Activated CD8-positive, alpha-beta T cell treated with anti-CD3 and anti-CD28 coated beads for 36 hours (primary cell): ENCODE measurements at regions not wholly inside any gene's neighbourhood (a gene's known extent, or its start where the extent isn't known, plus 50 kb on each side); places are given as distances from the start of the nearest gene placed in this dataset.

Experiments used
- ATAC-seq: fragments of 200-7000 bp; cut with Tn5 transposase; one replicate; pipeline ENCODE4 v1.10.0; 2021; ENCODE audit warnings: mild to moderate bottlenecking, moderate library complexity
- CTCF ChIA-PET: fragments of 350-600 bp; sonication (Branson Sonifier 250); formaldehyde crosslinking; loops from one replicate; lab custom pipeline; 2021; ENCODE audit warnings: antibody characterized with exemption; lab: Charles Lee
- POLR2A ChIA-PET: fragments of 350-600 bp; sonication (Branson Sonifier 250); formaldehyde crosslinking; loops from one replicate; lab custom pipeline; 2021; ENCODE audit warnings: antibody characterized with exemption; lab: Charles Lee
- DNase-seq: peaks from one replicate; pipeline ENCODE4 v3.0.0-alpha.2; 2020
- H3K27ac Mint-ChIP-seq: one replicate; pipeline ENCODE4 v1.8.0; 2021; ENCODE audit warnings: mild to moderate bottlenecking, mixed read lengths
- H3K27me3 Mint-ChIP-seq: one replicate; pipeline ENCODE4 v1.8.0; 2021; ENCODE audit warnings: mixed read lengths
- H3K36me3 Mint-ChIP-seq: one replicate; pipeline ENCODE4 v1.8.0; 2021; ENCODE audit warnings: low read depth, mixed read lengths
- H3K4me1 Mint-ChIP-seq: one replicate; pipeline ENCODE4 v1.8.0; 2021; ENCODE audit warnings: low read depth, mixed read lengths
- H3K4me3 Mint-ChIP-seq: one replicate; pipeline ENCODE4 v1.8.0; 2021; ENCODE audit warnings: mild to moderate bottlenecking, moderate library complexity, mixed read lengths
- H3K9me3 Mint-ChIP-seq: one replicate; pipeline ENCODE4 v1.8.0; 2021; ENCODE audit warnings: mixed read lengths
- intact Hi-C: fragments of 100-400 bp; cut with micrococcal nuclease; formaldehyde crosslinking; loops from one replicate; pipeline ENCODE4 v1.10.0; 2022
- TF ChIP-seq, protein P1 (sequence below): fragments of 200-600 bp; IDR thresholded peaks from one replicate; pipeline ENCODE4 v1.8.0; 2022; ENCODE audit warnings: antibody characterized with exemption, mild to moderate bottlenecking

DNA sequence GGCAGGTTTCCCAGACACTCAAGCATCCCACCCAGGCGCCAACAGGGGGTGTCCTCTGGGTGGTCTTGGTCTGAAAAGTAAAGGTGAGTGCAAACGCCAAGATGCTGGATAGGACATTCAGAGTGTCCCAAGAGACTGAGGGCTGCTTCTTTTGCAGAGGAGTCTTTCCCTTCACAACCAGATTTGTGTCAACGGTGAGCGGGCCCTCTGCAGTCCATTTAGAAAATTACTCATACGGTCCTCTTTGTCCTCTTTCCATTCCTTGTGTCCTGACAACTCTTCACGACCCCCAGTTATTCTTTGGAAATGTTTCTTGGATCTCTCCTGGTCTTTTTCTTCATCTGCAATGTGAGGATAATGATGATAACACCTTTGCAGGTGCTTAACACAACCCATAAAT is 257.8 kb downstream of the CDC5L start:
- Mint-ChIP-seq H3K9me3 (peaks cover 3% of the 10 kb centered on the region), H3K4me3 (no peak overlapping the region), H3K4me1 (peaks cover 32% of the 10 kb centered on the region), H3K27ac (no peak overlapping the region), H3K36me3 (no peaks in the 10 kb centered on the region), H3K27me3 (peaks cover 3% of the 10 kb centered on the region)
- DNase-seq, result peak; percentile 13
- TF ChIP-seq, protein P1, sequence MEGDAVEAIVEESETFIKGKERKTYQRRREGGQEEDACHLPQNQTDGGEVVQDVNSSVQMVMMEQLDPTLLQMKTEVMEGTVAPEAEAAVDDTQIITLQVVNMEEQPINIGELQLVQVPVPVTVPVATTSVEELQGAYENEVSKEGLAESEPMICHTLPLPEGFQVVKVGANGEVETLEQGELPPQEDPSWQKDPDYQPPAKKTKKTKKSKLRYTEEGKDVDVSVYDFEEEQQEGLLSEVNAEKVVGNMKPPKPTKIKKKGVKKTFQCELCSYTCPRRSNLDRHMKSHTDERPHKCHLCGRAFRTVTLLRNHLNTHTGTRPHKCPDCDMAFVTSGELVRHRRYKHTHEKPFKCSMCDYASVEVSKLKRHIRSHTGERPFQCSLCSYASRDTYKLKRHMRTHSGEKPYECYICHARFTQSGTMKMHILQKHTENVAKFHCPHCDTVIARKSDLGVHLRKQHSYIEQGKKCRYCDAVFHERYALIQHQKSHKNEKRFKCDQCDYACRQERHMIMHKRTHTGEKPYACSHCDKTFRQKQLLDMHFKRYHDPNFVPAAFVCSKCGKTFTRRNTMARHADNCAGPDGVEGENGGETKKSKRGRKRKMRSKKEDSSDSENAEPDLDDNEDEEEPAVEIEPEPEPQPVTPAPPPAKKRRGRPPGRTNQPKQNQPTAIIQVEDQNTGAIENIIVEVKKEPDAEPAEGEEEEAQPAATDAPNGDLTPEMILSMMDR, result no peak
- no peak for ATAC-seq
- intact Hi-C loops, result no loop called here
- ChIA-PET CTCF (interaction anchor here (1.1 to 4.1 kb wide), 2 partner anchors 11 to 169 kb away, joined by 3 to 23 read pairs; no protein-coding TSS in a partner anchor), POLR2A (no interaction called here)

DNA sequence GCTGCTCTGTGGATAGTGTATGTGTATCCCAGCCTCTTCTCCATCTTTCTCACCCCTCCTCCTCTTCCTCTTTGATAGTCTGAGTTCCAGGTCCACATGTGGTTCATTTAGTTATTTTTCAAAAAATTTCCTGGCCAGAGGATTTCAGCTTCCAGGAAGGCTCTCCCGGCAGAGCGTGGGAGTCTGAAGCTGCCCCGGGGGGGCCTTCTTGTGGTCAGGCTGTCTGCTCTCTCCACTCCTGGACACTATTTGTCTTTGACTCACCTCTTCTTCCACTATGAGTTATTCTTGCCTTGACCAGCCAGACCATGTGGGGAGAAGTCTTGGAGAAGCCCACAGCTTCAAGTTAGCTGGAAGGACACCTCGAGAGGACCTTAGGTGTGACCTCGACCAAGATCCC is 258.8 kb downstream of the CDC5L start:
- ChIA-PET CTCF (interaction anchor here (1.0 to 4.1 kb wide), 2 partner anchors 10 to 177 kb away, joined by 4 to 23 read pairs; no protein-coding TSS in a partner anchor), POLR2A (no interaction called here)
- peaks cover 3% of the 10 kb centered on the region for H3K27me3 Mint-ChIP-seq
- no peak overlapping the region for H3K27ac Mint-ChIP-seq
- no peak for DNase-seq
- H3K4me1 Mint-ChIP-seq, result peaks cover 23% of the 10 kb centered on the region
- TF ChIP-seq, protein P1, result no peak
- ATAC-seq, result no peak
- no peak overlapping the region for H3K4me3 Mint-ChIP-seq
- peaks cover 3% of the 10 kb centered on the region for H3K9me3 Mint-ChIP-seq
- H3K36me3 Mint-ChIP-seq, result no peaks in the 10 kb centered on the region
- intact Hi-C loops, result no loop called here

DNA sequence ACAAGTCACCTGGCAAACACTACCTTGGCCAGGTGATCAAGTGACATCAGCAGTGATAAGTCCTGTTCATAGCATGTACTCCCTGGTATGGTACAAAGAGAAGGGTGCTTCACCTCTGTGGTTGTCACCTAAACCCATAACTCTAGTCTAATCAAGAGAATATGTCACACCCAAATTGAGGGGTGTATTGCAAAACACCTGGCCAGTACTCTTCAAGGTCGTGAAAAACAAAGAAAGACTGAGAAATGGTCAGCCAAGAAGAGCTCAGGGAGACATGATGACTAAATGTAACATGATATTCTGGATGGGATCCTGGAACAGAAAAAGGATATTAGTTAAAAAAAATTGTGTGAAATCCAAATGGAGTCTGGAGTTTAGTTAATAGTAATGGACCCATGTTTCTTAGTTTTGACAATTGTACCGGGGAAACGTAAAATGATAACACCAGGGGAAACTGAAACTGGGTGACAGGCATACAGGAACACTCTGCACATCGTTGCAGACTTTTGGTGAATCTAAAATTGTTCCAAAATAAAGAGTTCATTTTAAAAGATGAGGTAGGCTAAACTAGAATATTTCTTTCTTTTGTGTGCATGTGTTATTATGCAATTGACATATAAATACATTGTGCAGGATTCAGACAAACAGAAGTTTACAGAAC is 262.0 kb downstream of the CDC5L start:
- intact Hi-C loops, result loop anchor here (5.0 to 10.0 kb wide), 3 partner anchors 773 to 1275 kb away; no protein-coding TSS in a partner anchor
- peaks cover 5% of the 10 kb centered on the region for H3K27me3 Mint-ChIP-seq
- TF ChIP-seq, protein P1, result no peak
- ATAC-seq (no peak), DNase-seq (no peak)
- H3K36me3 Mint-ChIP-seq, result no peaks in the 10 kb centered on the region
- H3K9me3 Mint-ChIP-seq, result peaks cover 3% of the 10 kb centered on the region
- CTCF ChIA-PET, result interaction anchor here (1.4 kb wide), 2 partner anchors 12 to 174 kb away, joined by 3 to 4 read pairs; no protein-coding TSS in a partner anchor
- H3K27ac Mint-ChIP-seq, result no peak overlapping the region
- H3K4me1 Mint-ChIP-seq, result peaks cover 4% of the 10 kb centered on the region
- POLR2A ChIA-PET, result no interaction called here
- no peak overlapping the region for H3K4me3 Mint-ChIP-seq

DNA sequence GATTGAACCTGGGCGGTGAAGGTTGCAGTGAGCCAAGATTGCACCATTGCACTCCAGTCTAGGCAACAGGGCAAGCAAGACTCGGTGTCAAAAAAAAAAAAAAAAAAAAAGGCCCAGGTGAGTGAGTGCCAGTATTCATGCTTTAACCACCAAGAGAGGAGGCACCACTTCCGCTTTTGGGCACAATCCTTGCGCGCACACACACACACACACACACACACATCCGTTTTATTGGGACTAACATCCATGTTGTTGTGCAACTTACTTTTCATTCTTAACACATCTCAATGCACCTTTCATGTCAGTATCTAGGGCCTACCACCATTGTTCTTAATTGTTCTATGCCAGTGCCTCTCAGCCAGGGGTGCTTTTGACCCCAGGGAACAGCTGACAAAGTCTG is 263.0 kb downstream of the CDC5L start:
- H3K27me3 Mint-ChIP-seq, result peaks cover 5% of the 10 kb centered on the region
- DNase-seq (no peak), ATAC-seq (no peak)
- H3K27ac Mint-ChIP-seq, result no peak overlapping the region
- no peaks in the 10 kb centered on the region for H3K36me3 Mint-ChIP-seq
- intact Hi-C loops, result loop anchor here (5.0 to 10.0 kb wide), 3 partner anchors 772 to 1274 kb away; no protein-coding TSS in a partner anchor
- H3K4me3 Mint-ChIP-seq, result no peak overlapping the region
- CTCF ChIA-PET, result interaction anchor here (1.4 kb wide), 2 partner anchors 11 to 175 kb away, joined by 3 to 4 read pairs; no protein-coding TSS in a partner anchor
- TF ChIP-seq, protein P1, result no peak
- H3K4me1 Mint-ChIP-seq, result peaks cover 9% of the 10 kb centered on the region
- peaks cover 3% of the 10 kb centered on the region for H3K9me3 Mint-ChIP-seq
- POLR2A ChIA-PET, result no interaction called here

DNA sequence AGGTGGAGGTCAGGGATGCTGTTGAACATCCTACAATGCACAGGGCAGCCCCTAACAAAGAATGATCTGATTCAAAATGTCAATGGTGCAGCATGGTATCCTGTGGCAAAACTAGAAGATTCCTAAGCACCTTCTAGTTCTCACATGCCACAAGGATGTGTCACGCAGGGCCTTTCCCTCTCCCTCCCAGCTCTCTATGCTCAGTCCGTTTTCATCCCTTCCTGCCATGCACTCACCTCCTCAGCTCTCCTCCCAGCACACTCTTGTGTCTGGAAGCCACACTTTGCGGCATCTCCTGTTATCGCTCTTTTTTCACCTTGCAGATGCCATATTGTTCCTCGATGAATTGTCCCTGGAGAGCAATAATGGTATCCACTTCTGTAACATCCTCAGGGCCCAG is 263.4 kb downstream of the CDC5L start:
- peaks cover 5% of the 10 kb centered on the region for H3K27me3 Mint-ChIP-seq
- no peak overlapping the region for H3K4me3 Mint-ChIP-seq
- intact Hi-C loops, result loop anchor here (5.0 to 10.0 kb wide), 3 partner anchors 771 to 1274 kb away; no protein-coding TSS in a partner anchor
- H3K4me1 Mint-ChIP-seq, result peaks cover 11% of the 10 kb centered on the region
- H3K9me3 Mint-ChIP-seq, result peaks cover 3% of the 10 kb centered on the region
- H3K27ac Mint-ChIP-seq, result no peak overlapping the region
- DNase-seq (no peak), ATAC-seq (no peak)
- no peaks in the 10 kb centered on the region for H3K36me3 Mint-ChIP-seq
- TF ChIP-seq, protein P1, result no peak
- ChIA-PET POLR2A (no interaction called here), CTCF (interaction anchor here (1.4 kb wide), 1 partner anchor 176 kb away, joined by 4 read pairs; no protein-coding TSS in a partner anchor)
